Tibial nerve (tissue), 4 donors: ENCODE measurements at regions not wholly inside any gene's neighbourhood (a gene's known extent, or its start where the extent isn't known, plus 50 kb on each side); places are given as distances from the start of the nearest gene placed in this dataset.

Experiments
- CTCF ChIP-seq, 5 experiments: fragments of 200-600 bp in 3 of 5; fragments of 450-650 bp in 2 of 5; sonication (generic) in 3 of 5; IDR thresholded peaks; one replicate each; pipeline ENCODE4 v1.5.1; 2016 to 2019; ENCODE audit warnings: antibody characterized with exemption in 5 of 5, mild to moderate bottlenecking in 3 of 5, moderate library complexity in 2 of 5
- EP300 ChIP-seq, 2 donors: sonication (generic); formaldehyde crosslinking; IDR thresholded peaks; one replicate each; pipeline ENCODE4 v1.6.1; 2017; ENCODE audit warnings: antibody characterized with exemption in 2 of 2, mild to moderate bottlenecking in 1 of 2
- POLR2A ChIP-seq, 2 donors: fragments of 450-650 bp; IDR thresholded peaks; one replicate each; pipeline ENCODE4 v1.6.1; 2017; ENCODE audit warnings: antibody characterized with exemption in 2 of 2, mild to moderate bottlenecking in 2 of 2, moderate library complexity in 2 of 2

GRCh38 chr7:32242436-32242835 is 172.2 kb upstream of the PDE1C start:
- TF ChIP-seq CTCF (IDR thresholded peaks at IDR 0.05) (no peak), POLR2A (IDR thresholded peaks at IDR 0.05) (no peak), EP300 (IDR thresholded peaks at IDR 0.05) (no peak)
